Lower leg skin (tissue), 4 donors: ENCODE measurements at regions not wholly inside any gene's neighbourhood (a gene's known extent, or its start where the extent isn't known, plus 50 kb on each side); places are given as distances from the start of the nearest gene placed in this dataset.

Experiments used
- DNase-seq, 2 donors: peaks; one replicate each; pipeline ENCODE4 v3.0.0-alpha.2; 2019; ENCODE audit warnings: low spot score in 2 of 2
- H3K4me3 ChIP-seq: fragments of 200-600 bp; sonication (generic); 2 replicates; pipeline ENCODE4 v1.5.1; 2017; ENCODE audit warnings: mild to moderate bottlenecking, low read depth; ENCODE audit not compliant: poor library complexity, severe bottlenecking
- POLR2A ChIP-seq, 2 donors: fragments of 450-650 bp; IDR thresholded peaks; one replicate each; pipeline ENCODE4 v1.6.1; 2016 to 2017; ENCODE audit warnings: antibody characterized with exemption in 2 of 2, mild to moderate bottlenecking in 1 of 2, moderate library complexity in 1 of 2
- WGBS, 2 donors: methylation state at CpG; one replicate each; pipeline ENCODE4 v1.1.5; 2018; 5-methylcytosine and 5-hydroxymethylcytosine counted together
- intact Hi-C: fragments of 100-400 bp; cut with DNase I; formaldehyde crosslinking; loops from one replicate; pipeline ENCODE4 v1.15.0; 2023; ENCODE audit warnings: low total_unique reads
- TF ChIP-seq, protein P1 (sequence below), 3 donors: fragments of 450-650 bp; IDR thresholded peaks; one replicate each; pipeline ENCODE4 v1.5.1; 2016; ENCODE audit warnings: antibody characterized with exemption in 3 of 3, mild to moderate bottlenecking in 3 of 3, moderate library complexity in 2 of 3

DNA sequence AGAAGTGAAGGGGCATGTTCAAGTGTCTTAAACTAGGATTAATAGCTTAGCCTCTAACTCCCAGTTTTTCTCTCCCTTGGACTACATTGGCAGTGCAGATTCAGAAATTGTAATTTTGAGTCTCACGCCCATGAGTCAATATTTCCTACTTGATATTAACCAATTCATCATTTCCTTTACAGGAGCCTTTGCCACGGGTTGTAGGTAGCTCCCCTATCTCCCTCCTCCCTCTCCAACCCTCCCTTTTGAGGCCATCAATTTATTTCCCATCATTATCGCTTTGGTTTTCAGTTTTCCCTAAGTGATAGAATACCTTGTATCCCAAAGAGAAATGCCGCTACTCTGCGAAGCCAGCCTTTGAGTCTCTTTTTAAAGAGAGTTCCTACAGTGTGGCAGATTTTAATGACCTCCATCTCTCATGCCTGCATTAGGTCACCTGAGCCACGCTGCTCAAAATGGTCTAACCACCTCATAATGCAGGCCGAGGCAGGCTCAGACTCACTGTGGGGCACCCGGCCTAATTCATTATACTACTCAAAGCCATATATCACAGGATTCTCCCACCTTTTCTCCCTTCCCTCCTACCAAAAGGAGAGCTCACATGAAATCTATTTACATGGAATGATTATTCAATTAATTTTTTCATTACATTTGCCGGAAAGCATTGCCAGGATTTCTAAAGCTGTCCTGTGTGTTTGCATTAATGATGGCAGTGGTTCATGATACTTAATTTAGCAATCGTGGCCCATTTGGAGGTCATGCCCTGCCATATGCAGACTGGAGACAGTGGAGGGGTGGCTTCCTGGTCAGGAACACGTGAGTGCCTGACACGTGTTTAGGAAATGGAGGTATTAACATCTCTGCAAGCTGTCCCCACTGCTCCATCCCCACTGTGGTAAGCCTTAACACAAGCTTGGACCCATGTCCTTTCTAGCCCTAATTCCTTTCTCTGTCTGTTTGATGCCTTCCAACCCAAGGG, 448.2 kb upstream of the AUTS2 start:
- DNase-seq: no peak
- TF ChIP-seq, protein P1, sequence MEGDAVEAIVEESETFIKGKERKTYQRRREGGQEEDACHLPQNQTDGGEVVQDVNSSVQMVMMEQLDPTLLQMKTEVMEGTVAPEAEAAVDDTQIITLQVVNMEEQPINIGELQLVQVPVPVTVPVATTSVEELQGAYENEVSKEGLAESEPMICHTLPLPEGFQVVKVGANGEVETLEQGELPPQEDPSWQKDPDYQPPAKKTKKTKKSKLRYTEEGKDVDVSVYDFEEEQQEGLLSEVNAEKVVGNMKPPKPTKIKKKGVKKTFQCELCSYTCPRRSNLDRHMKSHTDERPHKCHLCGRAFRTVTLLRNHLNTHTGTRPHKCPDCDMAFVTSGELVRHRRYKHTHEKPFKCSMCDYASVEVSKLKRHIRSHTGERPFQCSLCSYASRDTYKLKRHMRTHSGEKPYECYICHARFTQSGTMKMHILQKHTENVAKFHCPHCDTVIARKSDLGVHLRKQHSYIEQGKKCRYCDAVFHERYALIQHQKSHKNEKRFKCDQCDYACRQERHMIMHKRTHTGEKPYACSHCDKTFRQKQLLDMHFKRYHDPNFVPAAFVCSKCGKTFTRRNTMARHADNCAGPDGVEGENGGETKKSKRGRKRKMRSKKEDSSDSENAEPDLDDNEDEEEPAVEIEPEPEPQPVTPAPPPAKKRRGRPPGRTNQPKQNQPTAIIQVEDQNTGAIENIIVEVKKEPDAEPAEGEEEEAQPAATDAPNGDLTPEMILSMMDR (IDR thresholded peaks at IDR 0.05): no peak
- no peak for TF ChIP-seq POLR2A (IDR thresholded peaks at IDR 0.05)
- intact Hi-C loops: no loop called here
- no peak overlapping the region for H3K4me3 ChIP-seq
- whole genome bisulfite sequencing, 2 donors: 91% methylated on average over 12 of the region's 12 CpGs

DNA sequence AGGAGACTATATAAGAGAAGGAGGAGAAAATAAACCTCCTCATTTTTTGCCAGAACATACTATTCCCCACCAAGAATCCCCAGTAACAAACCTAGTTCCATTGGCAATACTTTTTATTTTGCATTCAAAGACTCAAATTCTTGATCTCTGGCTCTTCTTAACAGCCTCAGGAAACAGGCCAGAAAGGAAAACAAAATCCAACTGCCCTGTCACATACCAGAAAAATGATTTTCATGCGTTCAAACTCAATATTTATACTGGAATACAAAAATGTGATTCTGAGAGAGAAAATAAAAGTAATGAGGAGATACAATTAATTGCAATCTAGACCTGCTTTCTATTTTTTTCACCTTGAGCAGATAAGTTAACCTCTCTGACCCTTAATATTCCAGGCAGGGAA, 435.9 kb upstream of the AUTS2 start:
- no peak overlapping the region for H3K4me3 ChIP-seq
- intact Hi-C loops: no loop called here
- 39 to 40% methylated on average over 1 of the region's 1 CpG for WGBS, 2 donors
- TF ChIP-seq, protein P1 (IDR thresholded peaks at IDR 0.05): no peak
- no peak for TF ChIP-seq POLR2A (IDR thresholded peaks at IDR 0.05)
- no peak for DNase-seq

- 75% methylated on average over 8 of the region's 8 CpGs for WGBS, 2 donors
- no peak for DNase-seq
- intact Hi-C loops: no loop called here
- H3K4me3 ChIP-seq: no peak overlapping the region
- TF ChIP-seq, protein P1 (IDR thresholded peaks at IDR 0.05): no peak
- TF ChIP-seq POLR2A (IDR thresholded peaks at IDR 0.05): no peak
Measured at GRCh38 chr7:69162931-69163670, 435.2 kb upstream of the AUTS2 start.

GRCh38 chr7:69166979-69167516, 431.2 kb upstream of the AUTS2 start:
- WGBS, 2 donors: 41 to 59% methylated on average over 7 of the region's 7 CpGs
- DNase-seq: no peak
- no peak overlapping the region for H3K4me3 ChIP-seq
- TF ChIP-seq, protein P1 (IDR thresholded peaks at IDR 0.05): no peak
- no peak for TF ChIP-seq POLR2A (IDR thresholded peaks at IDR 0.05)
- intact Hi-C loops: no loop called here

- no peak for TF ChIP-seq POLR2A (IDR thresholded peaks at IDR 0.05)
- TF ChIP-seq, protein P1 (IDR thresholded peaks at IDR 0.05): no peak
- 62 to 77% methylated on average over 1 of the region's 1 CpG for WGBS, 2 donors
- no peak for DNase-seq
- intact Hi-C loops: no loop called here
- H3K4me3 ChIP-seq: no peak overlapping the region
Measured at GRCh38 chr7:69169386-69169785, 428.9 kb upstream of the AUTS2 start.
